GM12875 (cell line): ENCODE measurements at regions not wholly inside any gene's neighbourhood (a gene's known extent, or its start where the extent isn't known, plus 50 kb on each side); places are given as distances from the start of the nearest gene placed in this dataset.

Source experiments
- H3K4me3 ChIP-seq: one replicate; pipeline ENCODE4 v1.5.1; 2011; ENCODE audit warnings: low read depth, low read length, control low read depth
- CTCF ChIP-seq: IDR thresholded peaks from 2 replicates; pipeline ENCODE4 v1.5.1; 2011; ENCODE audit warnings: low read depth, mild to moderate bottlenecking, control low read depth, inconsistent platforms, low read length, moderate library complexity, borderline replicate concordance; ENCODE audit not compliant: insufficient read depth

- H3K4me3 ChIP-seq, result no peak overlapping the region
- no peak for TF ChIP-seq CTCF
These were observed 230.7 kb downstream of the TMX3 start for GRCh38 chr18:68484241-68484640.

- no peak for TF ChIP-seq CTCF
- no peak overlapping the region for H3K4me3 ChIP-seq
These were observed 232.1 kb downstream of the TMX3 start for GRCh38 chr18:68482815-68483214.

- H3K4me3 ChIP-seq, result no peak overlapping the region
- no peak for TF ChIP-seq CTCF
These were observed 234.7 kb downstream of the TMX3 start for GRCh38 chr18:68480196-68480595.

GRCh38 chr18:68478246-68478645 is 236.7 kb downstream of the TMX3 start:
- H3K4me3 ChIP-seq, result no peak overlapping the region
- no peak for TF ChIP-seq CTCF

- no peak for TF ChIP-seq CTCF
These were observed 239.0 kb downstream of the TMX3 start for GRCh38 chr18:68475883-68476282.

GRCh38 chr18:68472701-68473295 is 242.1 kb downstream of the TMX3 start:
- TF ChIP-seq CTCF, result no peak
- H3K4me3 ChIP-seq, result no peak overlapping the region

More at GRCh38 chr18:68475883-68476282, 239.0 kb downstream of the TMX3 start:
- H3K4me3 ChIP-seq, result no peak overlapping the region

GRCh38 chr18:68469049-68469625 is 245.8 kb downstream of the TMX3 start:
- TF ChIP-seq CTCF, result no peak
- H3K4me3 ChIP-seq, result no peak overlapping the region
